HG03196 (cell line): ENCODE measurements at regions not wholly inside any gene's neighbourhood (a gene's known extent, or its start where the extent isn't known, plus 50 kb on each side); places are given as distances from the start of the nearest gene placed in this dataset.
"Not testable (repeated sequence)": the region's sequence is repeated elsewhere in the genome, so short reads cannot be mapped to it uniquely, and the experiment has no call there.

Source experiments
- ATAC-seq: cut with Tn5 transposase; IDR thresholded peaks from one replicate; pipeline ENCODE4 v1.9.1; 2021; ENCODE audit not compliant: unreplicated experiment

GRCh38 chr5:99081711-99082110 lies 152.9 kb upstream of the CHD1 start:
- ATAC-seq, result no peak

- ATAC-seq, result peak; percentile 63
These were observed 148.2 kb upstream of the CHD1 start for GRCh38 chr5:99076723-99077640.

- ATAC-seq, result no peak
These were observed 144.0 kb upstream of the CHD1 start for GRCh38 chr5:99072846-99073245.

GRCh38 chr5:99070822-99071221 lies 142.0 kb upstream of the CHD1 start:
- no peak for ATAC-seq

GRCh38 chr5:99070362-99070761 lies 141.6 kb upstream of the CHD1 start:
- ATAC-seq, result no peak

GRCh38 chr5:99068944-99069650 lies 140.3 kb upstream of the CHD1 start:
- ATAC-seq, result no peak

- ATAC-seq, result no peak
These were observed 134.9 kb upstream of the CHD1 start for GRCh38 chr5:99063737-99064136.

- ATAC-seq, result no peak
These were observed 132.9 kb upstream of the CHD1 start for GRCh38 chr5:99061711-99062110.

GRCh38 chr5:99061299-99061698 lies 132.5 kb upstream of the CHD1 start:
- no peak for ATAC-seq

- peak; percentile 74 for ATAC-seq
These were observed 131.8 kb upstream of the CHD1 start for GRCh38 chr5:99060306-99061261.

GRCh38 chr5:99059685-99060084 lies 130.9 kb upstream of the CHD1 start:
- ATAC-seq, result no peak

- no peak for ATAC-seq
These were observed 129.7 kb upstream of the CHD1 start for GRCh38 chr5:99058466-99058865.

GRCh38 chr5:99054972-99055371 lies 126.2 kb upstream of the CHD1 start:
- no peak for ATAC-seq

- ATAC-seq, result no peak
These were observed 117.1 kb upstream of the CHD1 start for GRCh38 chr5:99045871-99046270.

GRCh38 chr5:99043257-99043656 lies 114.5 kb upstream of the CHD1 start:
- not testable (repeated sequence) for ATAC-seq

- ATAC-seq, result no peak
These were observed 108.9 kb upstream of the CHD1 start for GRCh38 chr5:99037668-99038067.

GRCh38 chr5:99035942-99036341 lies 107.1 kb upstream of the CHD1 start:
- no peak for ATAC-seq

- no peak for ATAC-seq
These were observed 105.5 kb upstream of the CHD1 start for GRCh38 chr5:99034336-99034735.

GRCh38 chr5:99033014-99033900 lies 104.5 kb upstream of the CHD1 start:
- peak; percentile 12 for ATAC-seq
